GM10266 (cell line): ENCODE measurements at regions not wholly inside any gene's neighbourhood (a gene's known extent, or its start where the extent isn't known, plus 50 kb on each side); places are given as distances from the start of the nearest gene placed in this dataset.

Experiments
- DNase-seq: peaks from one replicate; pipeline ENCODE4 v3.0.0; 2012; ENCODE audit errors: extremely low spot score
- CTCF ChIP-seq: IDR thresholded peaks from 2 replicates; pipeline ENCODE4 v1.5.1; 2012; ENCODE audit warnings: mild to moderate bottlenecking, low read depth; ENCODE audit not compliant: control insufficient read depth, insufficient read depth; ENCODE audit errors: missing control alignments

- TF ChIP-seq CTCF: no peak
- DNase-seq: no peak
Measured at GRCh38 chr10:83536426-83536825, 602.9 kb upstream of the GHITM start.

GRCh38 chr10:83538047-83538446 lies 601.3 kb upstream of the GHITM start:
- no peak for TF ChIP-seq CTCF
- DNase-seq: no peak

GRCh38 chr10:83539528-83540308 lies 599.6 kb upstream of the GHITM start:
- DNase-seq: peak; percentile 24
- no peak for TF ChIP-seq CTCF

GRCh38 chr10:83541046-83541445 lies 598.3 kb upstream of the GHITM start:
- DNase-seq: no peak
- TF ChIP-seq CTCF: no peak

GRCh38 chr10:83542774-83543411 lies 596.4 kb upstream of the GHITM start:
- DNase-seq: no peak
- TF ChIP-seq CTCF: no peak

GRCh38 chr10:83543691-83544462 lies 595.4 kb upstream of the GHITM start:
- no peak for DNase-seq
- TF ChIP-seq CTCF: no peak
